Stimulated activated memory B cell treated with anti-CD40 and anti-IgM and Interleukin-4, amounts not matched to agents 10 μg/mL and 1 μg/mL and 100 μg/mL, for 72 hours (primary cell): ENCODE measurements at regions not wholly inside any gene's neighbourhood (a gene's known extent, or its start where the extent isn't known, plus 50 kb on each side); places are given as distances from the start of the nearest gene placed in this dataset.

ENCODE experiments used
- ATAC-seq: fragments of 150-1000 bp; cut with Tn5 transposase; 2 replicates; pipeline ENCODE4 v1.10.0; 2021
- H3K27ac Mint-ChIP-seq: one replicate; pipeline ENCODE4 v1.8.0; 2022; ENCODE audit warnings: mild to moderate bottlenecking, mixed read lengths
- H3K27me3 Mint-ChIP-seq: one replicate; pipeline ENCODE4 v1.8.0; 2022; ENCODE audit warnings: mixed read lengths
- H3K36me3 Mint-ChIP-seq: one replicate; pipeline ENCODE4 v1.8.0; 2022; ENCODE audit warnings: mixed read lengths
- H3K4me1 Mint-ChIP-seq: one replicate; pipeline ENCODE4 v1.8.0; 2022; ENCODE audit warnings: mixed read lengths
- H3K4me3 Mint-ChIP-seq: one replicate; pipeline ENCODE4 v1.8.0; 2022; ENCODE audit warnings: mild to moderate bottlenecking, moderate library complexity, mixed read lengths
- H3K9me3 Mint-ChIP-seq: one replicate; pipeline ENCODE4 v1.8.0; 2022; ENCODE audit warnings: mixed read lengths

DNA sequence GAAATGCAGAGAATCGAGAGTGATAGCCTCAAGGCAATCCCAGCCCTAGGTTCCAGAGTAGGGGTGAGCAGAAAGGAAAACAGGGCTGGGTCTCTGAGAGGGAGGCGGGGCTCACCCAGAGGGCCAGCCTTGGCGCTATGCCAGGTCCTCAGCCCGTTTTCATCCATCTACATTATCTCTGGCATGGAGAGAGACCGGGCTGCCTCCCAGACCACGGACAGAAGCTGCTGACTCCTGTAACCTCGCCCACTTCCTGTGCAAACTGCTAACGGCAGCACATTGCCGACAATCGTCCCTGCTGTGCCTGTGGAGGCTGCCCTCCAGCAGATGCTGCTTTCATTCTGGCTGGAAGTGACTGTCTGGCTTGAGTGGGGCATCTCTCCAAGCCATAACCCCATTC is 569.1 kb downstream of the NPHP4 start:
- no peak overlapping the region for H3K27ac Mint-ChIP-seq
- no peak for ATAC-seq
- no peaks in the 10 kb centered on the region for H3K9me3 Mint-ChIP-seq
- no peaks in the 10 kb centered on the region for H3K36me3 Mint-ChIP-seq
- H3K4me1 Mint-ChIP-seq, result no peaks in the 10 kb centered on the region
- peaks cover 23% of the 10 kb centered on the region for H3K27me3 Mint-ChIP-seq
- H3K4me3 Mint-ChIP-seq, result no peak overlapping the region

DNA sequence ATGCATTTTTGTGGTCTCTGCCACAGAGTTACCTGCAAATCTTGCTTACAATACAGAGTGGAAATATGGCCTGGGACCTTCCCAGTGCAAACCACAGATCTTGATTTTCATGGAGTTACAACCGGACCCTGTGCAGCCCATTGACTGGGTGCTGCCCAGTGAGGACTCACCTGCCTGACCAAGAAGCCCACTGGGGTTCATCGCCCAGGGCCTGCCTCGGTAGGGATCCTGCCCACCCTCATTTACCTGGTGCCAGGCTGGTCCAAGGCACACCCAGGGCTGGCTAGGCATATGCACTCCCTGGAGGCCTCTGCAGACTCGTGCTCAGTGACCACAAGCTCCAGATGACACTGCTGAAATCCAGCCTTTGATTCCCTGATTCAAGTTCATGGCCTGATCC is 572.7 kb downstream of the NPHP4 start:
- Mint-ChIP-seq H3K4me3 (no peak overlapping the region), H3K9me3 (no peaks in the 10 kb centered on the region), H3K36me3 (no peaks in the 10 kb centered on the region), H3K27ac (no peak overlapping the region), H3K4me1 (no peaks in the 10 kb centered on the region), H3K27me3 (peaks cover 13% of the 10 kb centered on the region)
- ATAC-seq, result no peak

DNA sequence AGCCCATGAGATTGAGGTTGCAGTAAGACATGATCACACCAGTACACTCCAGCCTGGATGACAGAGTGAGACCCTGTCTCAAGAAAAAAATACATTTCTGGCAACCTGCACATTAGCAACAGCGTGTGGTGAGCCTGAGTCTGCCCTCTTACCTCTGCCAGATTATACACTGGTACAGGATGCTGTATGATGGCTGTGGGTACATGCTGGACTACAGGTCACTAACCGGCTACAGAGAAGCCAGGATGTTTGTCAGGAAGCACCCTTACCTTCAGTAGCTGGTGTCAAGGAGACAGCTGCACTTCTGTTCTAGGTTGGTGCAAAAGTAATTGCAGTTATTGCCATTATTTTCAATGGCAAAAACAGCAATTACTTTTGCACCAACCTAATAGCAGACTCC is 575.7 kb downstream of the NPHP4 start:
- Mint-ChIP-seq H3K9me3 (no peaks in the 10 kb centered on the region), H3K36me3 (no peaks in the 10 kb centered on the region), H3K4me1 (no peaks in the 10 kb centered on the region), H3K4me3 (no peak overlapping the region), H3K27ac (no peak overlapping the region), H3K27me3 (no peaks in the 10 kb centered on the region)
- no peak for ATAC-seq

DNA sequence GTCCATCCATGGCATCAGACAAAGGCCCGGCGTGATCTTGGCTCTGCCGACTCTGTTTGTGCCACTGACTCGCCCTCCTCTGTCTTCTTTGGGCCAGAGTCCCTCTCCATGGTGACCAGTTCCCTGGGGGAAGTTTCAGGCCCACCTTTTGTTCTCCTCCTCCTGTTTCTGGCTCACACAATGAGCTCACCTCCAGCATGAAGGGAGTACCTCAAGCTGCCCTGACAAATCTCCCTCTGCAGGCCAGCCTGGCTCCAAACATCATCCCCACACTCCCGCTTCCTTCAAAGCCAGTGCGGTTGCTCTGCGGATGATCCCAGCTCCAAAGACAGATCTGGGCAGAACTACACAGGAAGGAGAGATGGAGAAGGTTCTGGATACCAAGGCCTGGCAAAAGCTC is 576.6 kb downstream of the NPHP4 start:
- Mint-ChIP-seq H3K9me3 (no peaks in the 10 kb centered on the region), H3K27me3 (no peaks in the 10 kb centered on the region), H3K4me3 (no peak overlapping the region), H3K36me3 (no peaks in the 10 kb centered on the region), H3K27ac (no peak overlapping the region), H3K4me1 (no peaks in the 10 kb centered on the region)
- ATAC-seq, result no peak

DNA sequence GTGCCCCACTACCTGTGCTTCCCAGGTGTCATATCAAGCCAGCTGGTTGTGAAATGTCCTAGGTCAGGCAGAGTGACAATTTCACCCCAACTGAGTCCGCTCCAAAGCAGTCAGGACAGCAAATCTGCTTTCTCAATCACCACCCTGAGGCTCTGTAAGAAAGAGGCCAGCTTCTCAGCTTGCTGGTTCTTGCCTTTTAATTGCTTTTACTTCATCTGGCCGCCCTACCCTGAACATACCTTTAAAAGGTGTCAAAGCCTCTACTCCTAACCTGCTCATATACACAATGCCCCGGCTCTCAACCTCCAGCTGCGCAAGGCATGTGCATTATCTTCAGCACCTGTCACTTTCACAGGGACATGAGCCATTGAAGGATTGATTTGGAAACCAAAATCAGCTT is 581.6 kb downstream of the NPHP4 start:
- H3K9me3 Mint-ChIP-seq, result peaks cover 5% of the 10 kb centered on the region
- H3K27me3 Mint-ChIP-seq, result peaks cover 6% of the 10 kb centered on the region
- no peak overlapping the region for H3K27ac Mint-ChIP-seq
- no peaks in the 10 kb centered on the region for H3K4me1 Mint-ChIP-seq
- no peak overlapping the region for H3K4me3 Mint-ChIP-seq
- no peak for ATAC-seq
- no peaks in the 10 kb centered on the region for H3K36me3 Mint-ChIP-seq

DNA sequence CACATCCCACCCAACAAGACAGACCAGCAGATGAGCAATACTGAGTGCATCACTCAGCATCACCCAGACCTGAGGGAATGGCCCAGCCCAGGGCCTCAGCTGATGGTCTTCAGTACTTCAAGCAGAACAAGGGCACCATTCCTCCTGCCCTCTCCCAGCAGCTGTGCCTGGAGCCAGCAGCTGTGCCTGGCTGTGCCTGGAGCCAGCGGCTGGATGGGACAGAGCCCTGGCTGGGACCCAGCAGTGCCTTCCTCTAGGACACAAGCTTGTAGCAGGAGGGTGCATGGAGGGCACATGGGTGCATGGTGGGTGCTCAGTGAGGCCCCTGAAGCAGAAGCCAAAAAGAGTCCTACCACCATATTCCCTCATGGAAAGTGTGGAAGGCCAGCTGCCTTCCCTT is 583.8 kb downstream of the NPHP4 start:
- Mint-ChIP-seq H3K27ac (no peak overlapping the region), H3K4me1 (no peaks in the 10 kb centered on the region), H3K36me3 (no peaks in the 10 kb centered on the region), H3K9me3 (peaks cover 5% of the 10 kb centered on the region), H3K27me3 (peaks cover 6% of the 10 kb centered on the region), H3K4me3 (no peak overlapping the region)
- no peak for ATAC-seq

DNA sequence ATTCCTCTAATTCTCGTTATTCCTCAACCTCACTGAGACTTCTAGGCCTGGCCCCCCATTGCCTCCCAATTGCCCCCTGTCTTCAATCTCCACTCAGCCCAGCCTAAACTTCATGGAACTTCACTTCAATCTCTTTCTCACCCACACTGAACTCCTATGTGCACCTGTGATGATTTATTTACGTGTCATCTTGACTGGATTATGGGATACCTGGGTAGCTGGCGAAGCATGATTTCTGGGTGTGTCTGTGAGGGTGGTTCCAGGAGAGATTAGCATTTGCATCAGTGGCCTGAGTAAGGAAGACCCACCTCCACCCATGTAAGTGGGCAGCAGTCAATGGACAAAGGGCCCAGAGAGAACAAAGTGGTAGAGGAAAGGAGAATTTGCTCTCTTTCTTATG is 587.0 kb downstream of the NPHP4 start:
- Mint-ChIP-seq H3K4me3 (no peak overlapping the region), H3K36me3 (no peaks in the 10 kb centered on the region), H3K4me1 (no peaks in the 10 kb centered on the region), H3K27ac (no peak overlapping the region), H3K9me3 (peaks cover 5% of the 10 kb centered on the region), H3K27me3 (peaks cover 6% of the 10 kb centered on the region)
- no peak for ATAC-seq

DNA sequence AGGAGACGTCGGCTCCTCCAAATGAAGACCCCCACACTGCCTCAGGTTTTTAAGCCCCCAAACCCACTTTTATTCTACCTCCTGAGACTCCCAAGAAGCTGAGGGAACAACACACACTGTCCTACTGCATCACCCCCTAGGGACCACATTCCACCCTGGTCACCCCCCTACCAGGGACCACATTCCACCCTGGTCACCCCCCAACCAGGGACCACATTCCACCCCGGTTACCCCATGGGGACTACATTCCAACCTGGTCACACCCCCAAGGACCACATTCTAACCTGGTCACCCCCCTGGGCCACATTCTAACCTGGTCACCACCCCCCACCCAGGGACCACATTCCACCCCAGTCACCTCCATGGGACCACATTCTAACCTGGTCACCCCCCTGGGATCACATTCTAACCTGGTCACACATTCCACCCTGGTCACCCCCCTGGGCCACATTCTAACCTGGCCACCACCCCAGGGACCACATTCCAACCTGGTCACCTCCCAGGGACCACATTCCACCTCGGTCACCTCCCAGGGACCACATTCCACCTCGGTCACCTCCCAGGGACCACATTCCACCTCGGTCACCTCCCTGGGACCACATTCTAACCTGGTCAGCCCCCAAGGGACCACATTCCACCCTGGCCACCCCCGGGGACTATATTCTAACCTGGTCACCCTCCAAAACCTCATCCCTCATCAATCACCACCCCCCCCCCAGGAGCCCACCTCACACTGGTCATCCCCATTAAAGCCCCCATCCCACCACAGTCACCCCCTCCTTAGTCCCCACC is 587.6 kb downstream of the NPHP4 start:
- Mint-ChIP-seq H3K9me3 (peaks cover 5% of the 10 kb centered on the region), H3K4me1 (no peaks in the 10 kb centered on the region), H3K27ac (no peak overlapping the region), H3K4me3 (no peak overlapping the region), H3K27me3 (peaks cover 6% of the 10 kb centered on the region), H3K36me3 (no peaks in the 10 kb centered on the region)
- ATAC-seq, result no peak

DNA sequence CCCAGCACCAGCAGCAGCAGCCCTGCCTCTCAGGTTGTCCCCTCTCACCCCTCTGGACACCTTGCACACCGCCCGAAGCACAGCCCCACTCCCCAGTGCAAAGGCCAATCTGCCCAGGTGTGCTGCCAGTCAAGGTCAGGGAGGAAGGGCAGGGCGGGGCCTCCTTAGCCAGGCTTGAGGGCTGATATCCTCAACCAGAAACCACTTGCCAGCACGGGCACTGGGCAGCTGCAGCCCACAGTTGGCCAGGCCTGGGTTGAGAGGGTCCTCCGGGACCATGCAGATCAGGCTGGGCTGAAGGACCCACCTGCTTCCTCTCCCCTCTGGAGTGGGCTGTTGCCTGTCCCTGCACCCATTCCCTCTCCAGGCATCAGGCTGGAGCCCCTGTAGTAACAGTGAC is 588.3 kb downstream of the NPHP4 start:
- Mint-ChIP-seq H3K9me3 (peaks cover 8% of the 10 kb centered on the region), H3K27ac (no peak overlapping the region), H3K36me3 (no peaks in the 10 kb centered on the region), H3K4me1 (no peaks in the 10 kb centered on the region), H3K27me3 (peaks cover 6% of the 10 kb centered on the region), H3K4me3 (no peak overlapping the region)
- no peak for ATAC-seq

DNA sequence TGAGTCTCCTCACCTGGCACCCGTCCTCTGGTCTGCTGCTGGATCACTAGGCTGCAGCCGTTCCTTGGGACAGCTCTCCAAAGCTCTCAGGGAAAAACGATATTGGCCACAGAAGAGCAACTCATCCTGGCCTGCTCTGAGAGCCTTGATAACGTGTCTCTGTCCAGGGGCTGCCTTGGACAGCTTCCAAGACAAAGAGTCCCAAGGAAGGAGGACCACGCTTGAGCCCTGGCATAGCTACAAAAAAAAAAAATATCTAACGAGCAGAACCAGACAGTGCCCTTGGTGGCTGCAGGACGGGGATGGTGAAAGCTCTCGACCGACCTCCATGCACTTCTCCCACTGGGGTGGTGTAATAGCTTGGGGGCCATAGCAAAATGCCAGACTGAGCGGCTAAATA is 589.6 kb downstream of the NPHP4 start:
- Mint-ChIP-seq H3K27me3 (peaks cover 6% of the 10 kb centered on the region), H3K27ac (no peak overlapping the region), H3K9me3 (peaks cover 10% of the 10 kb centered on the region), H3K36me3 (no peaks in the 10 kb centered on the region), H3K4me1 (no peaks in the 10 kb centered on the region), H3K4me3 (no peak overlapping the region)
- ATAC-seq, result no peak

DNA sequence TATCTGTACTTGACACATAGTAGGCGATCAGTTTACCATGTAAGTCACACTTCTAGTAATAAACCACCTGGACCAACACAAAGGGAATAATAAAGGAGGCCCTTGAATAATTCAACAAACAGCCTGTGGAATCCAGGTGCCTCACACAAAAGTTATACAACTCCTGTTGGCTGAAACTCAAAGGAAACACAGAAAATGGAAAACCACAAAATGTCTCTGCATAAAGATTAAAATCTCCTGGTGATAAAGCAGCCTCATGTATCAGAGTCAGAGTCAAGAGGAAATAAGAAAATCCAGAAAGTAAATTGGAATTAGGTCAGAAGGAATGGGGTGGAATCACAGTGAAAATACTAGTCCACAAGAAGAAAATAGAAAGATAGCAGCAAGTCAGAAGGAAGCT is 592.5 kb downstream of the NPHP4 start:
- Mint-ChIP-seq H3K27ac (no peak overlapping the region), H3K36me3 (no peaks in the 10 kb centered on the region), H3K4me3 (no peak overlapping the region), H3K9me3 (peaks cover 5% of the 10 kb centered on the region), H3K4me1 (no peaks in the 10 kb centered on the region), H3K27me3 (no peaks in the 10 kb centered on the region)
- ATAC-seq, result no peak

DNA sequence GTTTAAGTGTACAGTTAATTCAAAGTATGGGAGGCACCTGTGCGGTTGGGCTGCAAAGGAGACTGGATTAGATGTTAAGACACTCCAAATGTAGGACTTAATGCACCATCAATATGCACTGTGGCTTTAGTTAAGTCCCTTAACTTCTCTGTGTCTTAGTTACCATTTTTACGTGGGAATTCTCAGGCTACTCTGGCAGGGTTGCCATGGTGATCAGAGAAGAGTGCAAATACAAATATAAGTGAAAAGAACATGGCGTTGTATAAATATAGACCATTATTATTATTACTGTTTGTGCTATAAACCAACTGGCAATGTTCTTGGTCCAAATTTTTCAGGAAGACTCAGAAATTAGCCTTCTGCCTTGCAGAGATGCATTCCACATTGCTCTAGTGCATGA is 595.6 kb downstream of the NPHP4 start:
- Mint-ChIP-seq H3K9me3 (peaks cover 8% of the 10 kb centered on the region), H3K4me1 (no peaks in the 10 kb centered on the region), H3K27ac (no peak overlapping the region), H3K4me3 (no peak overlapping the region), H3K36me3 (no peaks in the 10 kb centered on the region), H3K27me3 (peaks cover 10% of the 10 kb centered on the region)
- no peak for ATAC-seq

DNA sequence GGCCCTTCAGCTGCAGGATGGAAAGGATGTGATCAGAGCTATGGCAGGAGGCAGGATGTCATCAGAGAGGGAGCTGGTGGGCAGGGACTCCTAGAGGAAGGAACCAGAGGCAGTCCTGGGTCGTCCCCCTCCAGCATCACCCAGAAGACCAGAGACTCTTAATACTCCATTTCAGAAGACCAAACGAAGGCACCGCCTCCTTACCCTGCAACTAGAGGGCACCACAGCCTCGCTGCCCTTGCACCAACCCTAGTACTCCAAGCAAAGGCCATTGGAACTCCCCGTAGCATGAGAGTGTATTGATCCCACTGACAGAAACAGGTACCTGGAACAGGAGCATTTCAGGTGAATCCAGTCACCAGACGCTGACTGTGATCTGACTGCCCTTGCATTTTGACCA is 598.1 kb downstream of the NPHP4 start:
- H3K27me3 Mint-ChIP-seq, result peaks cover 10% of the 10 kb centered on the region
- no peak overlapping the region for H3K4me3 Mint-ChIP-seq
- no peaks in the 10 kb centered on the region for H3K36me3 Mint-ChIP-seq
- ATAC-seq, result no peak
- peaks cover 6% of the 10 kb centered on the region for H3K9me3 Mint-ChIP-seq
- H3K27ac Mint-ChIP-seq, result no peak overlapping the region
- no peaks in the 10 kb centered on the region for H3K4me1 Mint-ChIP-seq

DNA sequence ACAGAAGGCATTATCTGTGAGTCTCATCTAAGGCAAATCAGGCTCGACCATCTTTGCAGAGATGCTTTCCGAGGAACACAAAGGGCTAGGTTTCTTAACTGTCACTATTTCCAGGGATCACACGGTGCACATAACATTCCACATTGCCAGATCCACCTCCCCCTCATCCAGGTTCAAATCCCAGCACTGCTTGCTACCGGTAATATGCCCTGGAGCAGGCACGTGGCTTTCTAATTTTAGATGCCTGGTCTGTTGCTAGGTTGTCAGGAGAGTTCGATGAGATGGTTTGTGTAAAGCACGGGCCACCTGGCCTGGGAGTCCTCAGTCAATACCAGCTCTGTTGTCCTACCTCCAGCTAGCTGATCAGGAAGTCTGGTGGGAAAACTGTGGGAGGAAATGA is 598.6 kb downstream of the NPHP4 start:
- no peak for ATAC-seq
- H3K36me3 Mint-ChIP-seq, result no peaks in the 10 kb centered on the region
- H3K9me3 Mint-ChIP-seq, result peaks cover 3% of the 10 kb centered on the region
- H3K27ac Mint-ChIP-seq, result no peak overlapping the region
- no peaks in the 10 kb centered on the region for H3K4me1 Mint-ChIP-seq
- peaks cover 10% of the 10 kb centered on the region for H3K27me3 Mint-ChIP-seq
- no peak overlapping the region for H3K4me3 Mint-ChIP-seq

DNA sequence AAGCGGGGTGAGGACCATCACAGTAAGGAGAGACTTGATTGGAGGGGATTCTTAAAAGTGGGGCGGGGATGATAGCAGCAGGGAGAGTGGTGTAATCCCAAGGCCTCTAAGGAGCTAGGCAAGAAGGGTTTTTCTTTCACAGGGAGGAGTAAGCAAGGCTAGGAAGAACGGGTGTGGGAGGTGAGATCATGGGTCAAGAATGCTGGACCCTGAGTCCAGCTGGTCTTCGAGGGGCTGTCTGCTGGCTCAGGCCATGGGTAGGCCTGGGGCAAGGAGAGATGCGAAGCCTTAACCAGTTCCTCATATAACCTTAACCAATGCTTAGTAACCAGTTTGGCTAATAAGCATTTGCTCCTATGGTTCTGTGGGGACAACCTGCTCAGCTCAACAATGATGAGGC is 599.1 kb downstream of the NPHP4 start:
- H3K36me3 Mint-ChIP-seq, result no peaks in the 10 kb centered on the region
- H3K9me3 Mint-ChIP-seq, result peaks cover 3% of the 10 kb centered on the region
- H3K4me1 Mint-ChIP-seq, result no peaks in the 10 kb centered on the region
- ATAC-seq, result no peak
- peaks cover 10% of the 10 kb centered on the region for H3K27me3 Mint-ChIP-seq
- no peak overlapping the region for H3K4me3 Mint-ChIP-seq
- H3K27ac Mint-ChIP-seq, result no peak overlapping the region

DNA sequence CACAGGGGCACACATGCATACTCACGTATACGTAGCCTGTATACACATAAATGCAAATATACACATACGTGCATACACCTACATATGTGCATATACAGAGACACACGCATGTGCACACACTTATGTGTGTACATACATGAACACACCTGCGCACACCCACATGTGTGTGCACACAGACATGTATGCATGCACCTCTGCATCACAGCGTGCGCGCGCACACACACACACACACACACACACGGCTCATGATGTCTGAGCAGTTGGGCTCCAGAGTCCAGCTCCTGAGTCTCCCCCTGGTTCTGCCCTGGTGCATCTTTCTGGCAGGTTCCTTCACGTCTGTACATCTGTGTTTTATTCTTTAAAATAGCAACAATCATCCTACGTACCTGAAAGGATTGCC is 600.5 kb downstream of the NPHP4 start:
- ATAC-seq, result no peak
- H3K4me3 Mint-ChIP-seq, result no peak overlapping the region
- peaks cover 3% of the 10 kb centered on the region for H3K9me3 Mint-ChIP-seq
- no peaks in the 10 kb centered on the region for H3K36me3 Mint-ChIP-seq
- H3K27ac Mint-ChIP-seq, result no peak overlapping the region
- H3K27me3 Mint-ChIP-seq, result peaks cover 10% of the 10 kb centered on the region
- H3K4me1 Mint-ChIP-seq, result no peaks in the 10 kb centered on the region

DNA sequence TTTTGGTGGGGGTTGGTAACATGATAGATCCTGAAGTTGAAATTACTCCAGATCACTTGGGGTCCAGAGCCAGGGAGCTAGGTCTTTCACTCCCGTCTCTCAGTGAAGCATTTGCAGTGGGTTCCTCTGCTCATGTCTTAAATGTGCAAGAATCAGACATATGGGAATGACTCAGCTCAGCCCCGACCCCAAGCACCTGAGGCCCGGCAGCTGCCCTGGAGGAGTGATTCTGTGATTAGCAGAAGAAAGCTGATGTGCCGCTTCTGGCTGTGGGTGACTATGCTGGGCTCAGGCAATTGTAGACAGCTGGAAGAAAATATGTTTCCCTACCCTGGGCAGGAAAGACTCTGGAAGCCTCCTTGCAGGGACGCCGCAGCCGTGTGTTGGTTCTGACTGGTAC is 601.7 kb downstream of the NPHP4 start:
- Mint-ChIP-seq H3K27me3 (peaks cover 10% of the 10 kb centered on the region), H3K4me3 (no peak overlapping the region), H3K4me1 (no peaks in the 10 kb centered on the region), H3K36me3 (no peaks in the 10 kb centered on the region), H3K27ac (no peak overlapping the region), H3K9me3 (peaks cover 3% of the 10 kb centered on the region)
- no peak for ATAC-seq
